GM12878 (cell line): ENCODE measurements at regions not wholly inside any gene's neighbourhood (a gene's known extent, or its start where the extent isn't known, plus 50 kb on each side); places are given as distances from the start of the nearest gene placed in this dataset.

ENCODE experiments used
- ATAC-seq: fragments of 200-7000 bp; cut with Tn5 transposase; 3 replicates; pipeline ENCODE4 v1.9.1; 2020; ENCODE audit warnings: mild to moderate bottlenecking, moderate library complexity
- BruUV-seq: library from RNA; stranded (reverse); fragments of 400-500 nt; replicated peaks from 2 replicates; lab custom pipeline; 2021; lab: Mats Ljungman, UMichigan
- CTCF ChIA-PET: fragments of 300-600 bp; sonication (Branson Sonifier 250); formaldehyde crosslinking; extraction: SDS; loops from one replicate; lab custom pipeline; 2021; ENCODE audit warnings: inconsistent platforms; lab: Yijun Ruan, JAX
- POLR2A ChIA-PET: fragments of 350-600 bp; formaldehyde crosslinking; extraction: SDS; loops from one replicate; lab custom pipeline; 2021; ENCODE audit warnings: inconsistent platforms; lab: Charles Lee
- RAD21 ChIA-PET: fragments of 300-600 bp; sonication (Branson Sonifier 250); formaldehyde crosslinking; loops from one replicate; lab custom pipeline; 2023; ENCODE audit warnings: antibody characterized with exemption; ENCODE audit not compliant: unreplicated experiment; lab: Charles Lee
- SMC1A ChIA-PET: fragments of 300-600 bp; sonication (Branson Sonifier 250); formaldehyde crosslinking; loops from one replicate; lab custom pipeline; 2023; ENCODE audit not compliant: unreplicated experiment, uncharacterized antibody; lab: Charles Lee
- DNase-seq: peaks from one replicate; pipeline ENCODE4 v3.0.0-alpha.2; 2011; ENCODE audit warnings: low read depth, low spot score
- FAIRE-seq: peaks from 3 replicates; lab custom pipeline; 2011; peaks lifted over from hg19 to GRCh38; lab: Jason Lieb, UNC
- H2AFZ ChIP-seq: 2 replicates; pipeline ENCODE4 v1.6.0; 2011; ENCODE audit warnings: low read depth, low read length, control low read depth; ENCODE audit not compliant: control insufficient read depth
- H3K27ac ChIP-seq: 2 replicates; pipeline ENCODE4 v1.5.1; 2011; ENCODE audit warnings: control low read depth; ENCODE audit not compliant: control insufficient read depth, insufficient read depth
- H3K27me3 ChIP-seq, 2 experiments: replicated peaks in 1 of 2; 2 replicates each; pipeline versions ENCODE4 v1.6.0 to v1.6.1; 2011; ENCODE audit warnings: low read length in 1 of 2; ENCODE audit not compliant: control insufficient read depth in 2 of 2, insufficient read depth in 2 of 2
- H3K36me3 ChIP-seq, 2 experiments: 2 replicates each; pipeline ENCODE4 v1.5.1; 2011; ENCODE audit warnings: low read length in 1 of 2; ENCODE audit not compliant: control insufficient read depth in 2 of 2, insufficient read depth in 2 of 2
- H3K4me1 ChIP-seq: 2 replicates; pipeline ENCODE4 v1.6.1; 2011; ENCODE audit warnings: mild to moderate bottlenecking, low read length, moderate library complexity, mixed read lengths; ENCODE audit not compliant: control insufficient read depth, insufficient read depth
- H3K4me2 ChIP-seq: 2 replicates; pipeline ENCODE4 v1.6.0; 2011; ENCODE audit warnings: control low read depth; ENCODE audit not compliant: control insufficient read depth, insufficient read depth
- H3K4me3 ChIP-seq: fragments of 200-600 bp; sonication (generic); 2 replicates; pipeline ENCODE4 v1.5.1; 2016
- H3K79me2 ChIP-seq: 2 replicates; pipeline ENCODE4 v1.6.0; 2011; ENCODE audit warnings: low read length; ENCODE audit not compliant: control insufficient read depth, insufficient read depth
- H3K9ac ChIP-seq: 2 replicates; pipeline ENCODE4 v1.8.0; 2011; ENCODE audit warnings: low read length, control low read depth, mixed read lengths; ENCODE audit not compliant: control insufficient read depth, insufficient read depth
- H3K9me3 ChIP-seq: replicated peaks from 3 replicates; pipeline ENCODE4 v1.5.1; 2011; ENCODE audit warnings: mild to moderate bottlenecking, low read length; ENCODE audit not compliant: control insufficient read depth, insufficient read depth
- H4K20me1 ChIP-seq: 2 replicates; pipeline ENCODE4 v1.6.0; 2011; ENCODE audit not compliant: control insufficient read depth, insufficient read depth
- CEBPB ChIP-seq, 2 experiments: fragments of 150-350 bp in 1 of 2; IDR thresholded peaks; 2 replicates each; pipeline ENCODE4 v1.6.1; 2012 to 2014; ENCODE audit warnings: low read depth in 2 of 2, low read length in 2 of 2, borderline replicate concordance in 1 of 2, inconsistent platforms in 1 of 2
- ESRRA ChIP-seq: IDR thresholded peaks from 2 replicates; pipeline ENCODE4 v1.6.1; 2012; ENCODE audit warnings: mild to moderate bottlenecking, low read length, improper control_type of control experiment
- GABPA ChIP-seq: IDR thresholded peaks from 2 replicates; pipeline ENCODE4 v1.6.1; 2014; ENCODE audit warnings: antibody characterized with exemption, low read depth, mild to moderate bottlenecking, inconsistent platforms
- IRF4 ChIP-seq: IDR thresholded peaks from 2 replicates; pipeline ENCODE4 v1.6.1; 2011; ENCODE audit warnings: low read depth, low read length
- JUND ChIP-seq: IDR thresholded peaks from 2 replicates; pipeline ENCODE4 v1.6.1; 2012; ENCODE audit warnings: low read depth, mild to moderate bottlenecking, low read length, improper control_type of control experiment, moderate library complexity
- KDM1A ChIP-seq: fragments of 200-600 bp; sonication (generic); IDR thresholded peaks from 2 replicates; pipeline ENCODE4 v1.6.1; 2016; ENCODE audit warnings: borderline replicate concordance
- MTA2 ChIP-seq: fragments of 450-650 bp; IDR thresholded peaks from 2 replicates; pipeline ENCODE4 v1.6.1; 2016; ENCODE audit warnings: low read depth, mild to moderate bottlenecking, moderate library complexity
- NFXL1 ChIP-seq: fragments of 450-650 bp; IDR thresholded peaks from 2 replicates; pipeline ENCODE4 v1.6.1; 2017; ENCODE audit warnings: antibody characterized with exemption, mild to moderate bottlenecking, borderline replicate concordance
- NR2C1 ChIP-seq: fragments of 450-650 bp; IDR thresholded peaks from 2 replicates; pipeline ENCODE4 v1.6.1; 2017; ENCODE audit warnings: antibody characterized with exemption, mild to moderate bottlenecking, moderate library complexity
- POLR2AphosphoS2 ChIP-seq: IDR thresholded peaks from 2 replicates; pipeline ENCODE4 v1.6.1; 2011; ENCODE audit warnings: low read depth, mild to moderate bottlenecking, low read length, improper control_type of control experiment, moderate library complexity
- RAD51 ChIP-seq: fragments of 450-650 bp; IDR thresholded peaks from 2 replicates; pipeline ENCODE4 v1.6.1; 2016; ENCODE audit warnings: moderate library complexity, mild to moderate bottlenecking, inconsistent platforms
- SREBF1 ChIP-seq: IDR thresholded peaks from 2 replicates; pipeline ENCODE4 v1.6.1; 2012; ENCODE audit warnings: mild to moderate bottlenecking, low read length
- YBX1 ChIP-seq: fragments of 450-650 bp; IDR thresholded peaks from 2 replicates; pipeline ENCODE4 v1.6.1; 2016; ENCODE audit warnings: antibody characterized with exemption
- ZNF622 ChIP-seq: fragments of 450-650 bp; IDR thresholded peaks from 2 replicates; pipeline ENCODE4 v1.6.1; 2017; ENCODE audit warnings: mild to moderate bottlenecking, inconsistent platforms
- WGBS: methylation state at CpG from one replicate; pipeline ENCODE4 v1.1.6; 2016; ENCODE audit warnings: low lambda C conversion rate; ENCODE audit not compliant: insufficient replicate concordance, insufficient coverage; ENCODE audit errors: missing lambda C conversion rate; 5-methylcytosine and 5-hydroxymethylcytosine counted together
- in situ Hi-C: fragments of 300-500 bp; cut with MboI; formaldehyde crosslinking; loops from 9 replicates; pipeline ENCODE4 v1.14.3; 2018; ENCODE audit warnings: mixed read lengths
- intact Hi-C: fragments of 100-400 bp; cut with micrococcal nuclease; formaldehyde crosslinking; loops from one replicate; pipeline ENCODE4 v1.14.2; 2022; ENCODE audit not compliant: unreplicated experiment
- TF ChIP-seq, protein P1 (sequence below): fragments of 450-650 bp; IDR thresholded peaks from 2 replicates; pipeline ENCODE4 v1.6.1; 2017; ENCODE audit warnings: low read depth, mild to moderate bottlenecking, moderate library complexity
- TF ChIP-seq, protein P2 (sequence below): fragments of 150-350 bp; IDR thresholded peaks from 2 replicates; pipeline ENCODE4 v1.6.1; 2016; ENCODE audit warnings: low read depth, low read length
- TF ChIP-seq, protein P3 (sequence below): fragments of 450-650 bp; IDR thresholded peaks from 2 replicates; pipeline ENCODE4 v1.6.1; 2014; ENCODE audit warnings: mild to moderate bottlenecking
- TF ChIP-seq, protein P4 (sequence below): fragments of 450-650 bp; IDR thresholded peaks from 2 replicates; pipeline ENCODE4 v1.6.1; 2016; ENCODE audit warnings: mild to moderate bottlenecking

DNA sequence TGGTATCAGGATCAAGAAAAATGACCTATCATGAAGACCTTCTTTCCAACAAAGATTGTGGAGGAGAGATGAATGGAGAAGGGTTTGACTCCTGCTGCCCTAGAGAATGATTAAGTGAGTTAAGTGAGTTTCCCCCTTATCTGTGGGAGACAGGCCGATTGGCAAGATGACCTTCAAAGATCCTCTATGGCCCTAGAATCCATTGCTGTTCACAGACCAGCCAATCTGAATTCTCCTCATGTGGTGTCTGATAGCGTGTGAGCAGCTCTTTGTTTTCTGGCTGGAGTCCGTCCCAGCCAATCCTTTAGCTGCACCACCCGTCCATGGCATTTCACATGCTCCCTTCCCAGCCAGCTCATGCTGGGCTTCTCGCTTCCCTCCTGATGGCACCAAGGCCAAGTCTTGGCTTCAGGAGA lies 79.4 kb downstream of the MARCHF4 start (continued):
- TF ChIP-seq KDM1A (no peak), NR2C1 (no peak), ESRRA (no peak), YBX1 (no peak), SREBF1 (no peak)
- TF ChIP-seq, protein P1, sequence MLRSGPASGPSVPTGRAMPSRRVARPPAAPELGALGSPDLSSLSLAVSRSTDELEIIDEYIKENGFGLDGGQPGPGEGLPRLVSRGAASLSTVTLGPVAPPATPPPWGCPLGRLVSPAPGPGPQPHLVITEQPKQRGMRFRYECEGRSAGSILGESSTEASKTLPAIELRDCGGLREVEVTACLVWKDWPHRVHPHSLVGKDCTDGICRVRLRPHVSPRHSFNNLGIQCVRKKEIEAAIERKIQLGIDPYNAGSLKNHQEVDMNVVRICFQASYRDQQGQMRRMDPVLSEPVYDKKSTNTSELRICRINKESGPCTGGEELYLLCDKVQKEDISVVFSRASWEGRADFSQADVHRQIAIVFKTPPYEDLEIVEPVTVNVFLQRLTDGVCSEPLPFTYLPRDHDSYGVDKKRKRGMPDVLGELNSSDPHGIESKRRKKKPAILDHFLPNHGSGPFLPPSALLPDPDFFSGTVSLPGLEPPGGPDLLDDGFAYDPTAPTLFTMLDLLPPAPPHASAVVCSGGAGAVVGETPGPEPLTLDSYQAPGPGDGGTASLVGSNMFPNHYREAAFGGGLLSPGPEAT, result no peak

DNA sequence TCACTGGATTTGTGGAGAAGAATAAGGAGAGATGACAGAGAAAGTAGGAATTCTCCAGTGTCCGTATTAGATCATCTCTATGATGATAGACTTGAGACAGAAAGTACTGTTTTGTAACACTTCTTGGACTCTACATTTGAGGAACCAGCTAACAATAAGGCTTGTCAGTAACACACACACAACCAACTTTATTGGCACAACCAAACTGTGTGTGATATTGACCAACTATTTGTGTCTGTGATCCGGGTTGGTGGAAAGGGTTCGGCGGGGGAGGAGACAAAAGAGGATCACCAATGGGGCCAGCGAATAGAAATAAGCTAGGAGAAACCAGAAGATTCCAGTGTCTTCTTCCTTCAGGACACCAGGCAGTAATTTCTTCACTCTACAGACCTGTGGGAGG lies 79.8 kb downstream of the MARCHF4 start:
- ChIA-PET RAD21 (no interaction called here), CTCF (interaction anchor here (1.1 kb wide), 1 partner anchor 10 kb away, joined by 9 read pairs; no protein-coding TSS in a partner anchor), SMC1A (interaction anchor here (1.1 to 1.6 kb wide), 2 partner anchors 17 to 127 kb away, joined by 3 read pairs; no protein-coding TSS in a partner anchor), POLR2A (no interaction called here)
- Histone ChIP-seq H3K79me2 (no peaks in the 10 kb centered on the region), H3K9me3 (no peaks in the 10 kb centered on the region), H2AFZ (no peak overlapping the region), H4K20me1 (no peaks in the 10 kb centered on the region), H3K27ac (no peak overlapping the region), H3K4me1 (no peaks in the 10 kb centered on the region), H3K4me2 (no peak overlapping the region), H3K27me3 (0 out of 4 replicates have a peak, but pooled peaks cover 0 to 2% of the 10 kb centered on the region in 2 experiments), H3K36me3 (no peaks in the 10 kb centered on the region), H3K9ac (no peak overlapping the region), H3K4me3 (no peak overlapping the region)
- ATAC-seq (no peak), DNase-seq (no peak), FAIRE-seq (no peak)
- in situ Hi-C loops, result no loop called here
- intact Hi-C loops, result no loop called here
- WGBS, result 47% methylated on average over 5 of the region's 5 CpGs
- BruUV-seq, result no TSS peak
- TF ChIP-seq GABPA (no peak), ZNF622 (no peak), POLR2AphosphoS2 (no peak), MTA2 (no peak), JUND (no peak), ESRRA (no peak), IRF4 (no peak), NFXL1 (no peak), CEBPB (IDR thresholded peaks at IDR 0.05; ENCODE audit: borderline replicate concordance in 1 of 2, low read depth in 2 of 2, low read length in 2 of 2) (no peak), RAD51 (no peak)
- TF ChIP-seq, protein P2, sequence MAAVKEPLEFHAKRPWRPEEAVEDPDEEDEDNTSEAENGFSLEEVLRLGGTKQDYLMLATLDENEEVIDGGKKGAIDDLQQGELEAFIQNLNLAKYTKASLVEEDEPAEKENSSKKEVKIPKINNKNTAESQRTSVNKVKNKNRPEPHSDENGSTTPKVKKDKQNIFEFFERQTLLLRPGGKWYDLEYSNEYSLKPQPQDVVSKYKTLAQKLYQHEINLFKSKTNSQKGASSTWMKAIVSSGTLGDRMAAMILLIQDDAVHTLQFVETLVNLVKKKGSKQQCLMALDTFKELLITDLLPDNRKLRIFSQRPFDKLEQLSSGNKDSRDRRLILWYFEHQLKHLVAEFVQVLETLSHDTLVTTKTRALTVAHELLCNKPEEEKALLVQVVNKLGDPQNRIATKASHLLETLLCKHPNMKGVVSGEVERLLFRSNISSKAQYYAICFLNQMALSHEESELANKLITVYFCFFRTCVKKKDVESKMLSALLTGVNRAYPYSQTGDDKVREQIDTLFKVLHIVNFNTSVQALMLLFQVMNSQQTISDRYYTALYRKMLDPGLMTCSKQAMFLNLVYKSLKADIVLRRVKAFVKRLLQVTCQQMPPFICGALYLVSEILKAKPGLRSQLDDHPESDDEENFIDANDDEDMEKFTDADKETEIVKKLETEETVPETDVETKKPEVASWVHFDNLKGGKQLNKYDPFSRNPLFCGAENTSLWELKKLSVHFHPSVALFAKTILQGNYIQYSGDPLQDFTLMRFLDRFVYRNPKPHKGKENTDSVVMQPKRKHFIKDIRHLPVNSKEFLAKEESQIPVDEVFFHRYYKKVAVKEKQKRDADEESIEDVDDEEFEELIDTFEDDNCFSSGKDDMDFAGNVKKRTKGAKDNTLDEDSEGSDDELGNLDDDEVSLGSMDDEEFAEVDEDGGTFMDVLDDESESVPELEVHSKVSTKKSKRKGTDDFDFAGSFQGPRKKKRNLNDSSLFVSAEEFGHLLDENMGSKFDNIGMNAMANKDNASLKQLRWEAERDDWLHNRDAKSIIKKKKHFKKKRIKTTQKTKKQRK, result no peak
- TF ChIP-seq, protein P3, sequence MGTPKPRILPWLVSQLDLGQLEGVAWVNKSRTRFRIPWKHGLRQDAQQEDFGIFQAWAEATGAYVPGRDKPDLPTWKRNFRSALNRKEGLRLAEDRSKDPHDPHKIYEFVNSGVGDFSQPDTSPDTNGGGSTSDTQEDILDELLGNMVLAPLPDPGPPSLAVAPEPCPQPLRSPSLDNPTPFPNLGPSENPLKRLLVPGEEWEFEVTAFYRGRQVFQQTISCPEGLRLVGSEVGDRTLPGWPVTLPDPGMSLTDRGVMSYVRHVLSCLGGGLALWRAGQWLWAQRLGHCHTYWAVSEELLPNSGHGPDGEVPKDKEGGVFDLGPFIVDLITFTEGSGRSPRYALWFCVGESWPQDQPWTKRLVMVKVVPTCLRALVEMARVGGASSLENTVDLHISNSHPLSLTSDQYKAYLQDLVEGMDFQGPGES, result no peak
- TF ChIP-seq, protein P4, sequence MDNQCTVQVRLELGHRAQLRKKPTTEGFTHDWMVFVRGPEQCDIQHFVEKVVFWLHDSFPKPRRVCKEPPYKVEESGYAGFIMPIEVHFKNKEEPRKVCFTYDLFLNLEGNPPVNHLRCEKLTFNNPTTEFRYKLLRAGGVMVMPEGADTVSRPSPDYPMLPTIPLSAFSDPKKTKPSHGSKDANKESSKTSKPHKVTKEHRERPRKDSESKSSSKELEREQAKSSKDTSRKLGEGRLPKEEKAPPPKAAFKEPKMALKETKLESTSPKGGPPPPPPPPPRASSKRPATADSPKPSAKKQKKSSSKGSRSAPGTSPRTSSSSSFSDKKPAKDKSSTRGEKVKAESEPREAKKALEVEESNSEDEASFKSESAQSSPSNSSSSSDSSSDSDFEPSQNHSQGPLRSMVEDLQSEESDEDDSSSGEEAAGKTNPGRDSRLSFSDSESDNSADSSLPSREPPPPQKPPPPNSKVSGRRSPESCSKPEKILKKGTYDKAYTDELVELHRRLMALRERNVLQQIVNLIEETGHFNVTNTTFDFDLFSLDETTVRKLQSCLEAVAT, result no peak
